ENCODE measurements at regions not wholly inside any gene's neighbourhood (a gene's known extent, or its start where the extent isn't known, plus 50 kb on each side); places are given as distances from the start of the nearest gene placed in this dataset.

DNA sequence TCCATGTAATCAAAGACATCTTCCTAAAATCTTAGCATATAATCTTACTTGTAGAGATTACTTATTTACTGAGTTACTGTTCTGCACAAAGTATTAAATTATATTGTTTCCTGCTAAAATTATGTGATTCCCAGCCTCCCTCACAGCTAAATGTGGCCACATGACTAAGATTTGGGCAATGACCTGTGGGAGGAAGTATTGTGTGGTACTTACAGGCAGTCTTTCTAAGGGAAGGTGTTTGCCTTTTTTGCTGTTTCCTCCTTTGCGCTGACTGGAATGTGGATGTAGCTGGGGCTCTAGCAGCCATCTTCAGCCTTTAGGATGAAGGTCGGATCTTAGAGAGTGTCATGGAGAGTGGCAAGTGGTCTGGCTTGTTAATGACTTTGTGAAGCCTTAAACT, 146.3 kb upstream of the APCDD1 start:
- intact Hi-C loops (cut with DNase I), result no loop called here
- TF ChIP-seq CTCF (IDR thresholded peaks at IDR 0.05), result no peak
- Histone ChIP-seq H3K27me3 (no peaks in the 10 kb centered on the region), H3K4me1 (no peaks in the 10 kb centered on the region), H3K27ac (no peak overlapping the region), H3K36me3 (no peaks in the 10 kb centered on the region), H3K4me3 (no peak overlapping the region), H3K9me3 (no peaks in the 10 kb centered on the region)
- DNase-seq (ENCODE audit: low spot score in 2 of 2), result no peak

DNA sequence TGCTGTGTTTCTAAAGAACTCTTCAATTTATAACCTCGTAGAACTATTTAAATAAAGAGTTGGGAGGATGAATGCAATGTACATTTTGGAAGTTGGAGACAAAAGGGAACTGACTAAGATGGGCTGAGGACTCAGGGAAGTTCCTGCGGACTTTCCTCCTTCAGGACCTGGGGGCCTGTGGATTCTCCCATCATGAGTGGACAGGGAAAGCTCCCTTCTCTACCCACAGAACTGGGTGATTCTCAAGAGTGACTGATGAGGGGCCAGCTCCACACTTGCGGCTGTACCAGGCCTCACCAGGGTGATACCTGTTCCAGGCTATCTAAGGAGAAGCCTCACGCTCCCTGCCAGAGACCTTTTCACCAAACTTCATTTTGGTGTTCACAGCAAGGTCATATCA, 143.8 kb upstream of the APCDD1 start:
- DNase-seq (ENCODE audit: low spot score in 2 of 2), result no peak
- Histone ChIP-seq H3K4me1 (no peaks in the 10 kb centered on the region), H3K36me3 (no peaks in the 10 kb centered on the region), H3K4me3 (no peak overlapping the region), H3K27me3 (no peaks in the 10 kb centered on the region), H3K27ac (no peak overlapping the region), H3K9me3 (no peaks in the 10 kb centered on the region)
- TF ChIP-seq CTCF (IDR thresholded peaks at IDR 0.05), result no peak
- intact Hi-C loops (cut with DNase I), result no loop called here

DNA sequence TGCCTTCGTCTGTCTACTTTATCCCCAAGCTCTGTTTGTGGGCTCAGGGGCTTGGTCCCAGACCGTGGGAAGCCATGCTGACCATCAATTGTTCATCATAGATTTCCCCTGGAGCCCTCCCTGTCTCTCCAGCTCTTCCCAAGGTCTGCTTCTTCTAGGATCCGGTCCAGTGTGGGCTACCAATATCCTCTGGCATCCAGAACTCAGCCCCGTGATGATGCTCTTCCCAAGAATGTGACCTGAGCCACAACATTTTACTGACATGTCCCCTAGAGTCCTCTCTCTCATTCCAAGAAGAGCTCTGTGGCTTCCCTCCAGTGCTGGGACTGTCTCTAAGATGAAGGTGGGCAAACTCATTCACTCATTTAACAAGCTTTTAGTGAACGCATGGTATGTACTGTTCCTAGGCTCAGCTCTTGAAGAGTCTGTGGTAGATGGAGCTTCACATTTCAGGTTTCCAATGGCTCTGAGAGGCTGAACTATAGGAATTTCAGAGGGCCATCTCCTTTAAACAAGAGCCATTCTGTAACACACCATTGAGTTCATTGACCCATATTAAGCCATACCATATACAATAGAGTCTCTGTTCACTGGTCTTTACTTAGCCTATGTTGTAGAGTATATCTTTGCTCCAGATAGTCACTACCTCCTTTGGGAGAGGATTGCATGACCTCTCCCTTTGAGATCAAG, 142.0 kb upstream of the APCDD1 start:
- H3K4me3 ChIP-seq, result no peak overlapping the region
- intact Hi-C loops (cut with DNase I), result no loop called here
- H3K9me3 ChIP-seq, result no peaks in the 10 kb centered on the region
- H3K27me3 ChIP-seq, result no peaks in the 10 kb centered on the region
- H3K4me1 ChIP-seq, result no peaks in the 10 kb centered on the region
- no peak for TF ChIP-seq CTCF (IDR thresholded peaks at IDR 0.05)
- no peaks in the 10 kb centered on the region for H3K36me3 ChIP-seq
- H3K27ac ChIP-seq, result no peak overlapping the region
- DNase-seq (ENCODE audit: low spot score in 2 of 2), result no peak

GRCh38 chr18:10313016-10313342, 141.5 kb upstream of the APCDD1 start:
- no peak for TF ChIP-seq CTCF (IDR thresholded peaks at IDR 0.05)
- intact Hi-C loops (cut with DNase I), result no loop called here
- H3K27ac ChIP-seq, result no peak overlapping the region
- no peaks in the 10 kb centered on the region for H3K27me3 ChIP-seq
- no peaks in the 10 kb centered on the region for H3K9me3 ChIP-seq
- no peak for DNase-seq (ENCODE audit: low spot score in 2 of 2)
- H3K4me3 ChIP-seq, result no peak overlapping the region
- no peaks in the 10 kb centered on the region for H3K36me3 ChIP-seq
- H3K4me1 ChIP-seq, result no peaks in the 10 kb centered on the region

- intact Hi-C loops (cut with DNase I), result no loop called here
- H3K36me3 ChIP-seq, result no peaks in the 10 kb centered on the region
- no peaks in the 10 kb centered on the region for H3K9me3 ChIP-seq
- H3K4me3 ChIP-seq, result no peak overlapping the region
- H3K4me1 ChIP-seq, result no peaks in the 10 kb centered on the region
- no peak for DNase-seq (ENCODE audit: low spot score in 2 of 2)
- TF ChIP-seq CTCF (IDR thresholded peaks at IDR 0.05), result no peak
- H3K27me3 ChIP-seq, result no peaks in the 10 kb centered on the region
- no peak overlapping the region for H3K27ac ChIP-seq
Observed at GRCh38 chr18:10314066-10314465, 140.4 kb upstream of the APCDD1 start.

DNA sequence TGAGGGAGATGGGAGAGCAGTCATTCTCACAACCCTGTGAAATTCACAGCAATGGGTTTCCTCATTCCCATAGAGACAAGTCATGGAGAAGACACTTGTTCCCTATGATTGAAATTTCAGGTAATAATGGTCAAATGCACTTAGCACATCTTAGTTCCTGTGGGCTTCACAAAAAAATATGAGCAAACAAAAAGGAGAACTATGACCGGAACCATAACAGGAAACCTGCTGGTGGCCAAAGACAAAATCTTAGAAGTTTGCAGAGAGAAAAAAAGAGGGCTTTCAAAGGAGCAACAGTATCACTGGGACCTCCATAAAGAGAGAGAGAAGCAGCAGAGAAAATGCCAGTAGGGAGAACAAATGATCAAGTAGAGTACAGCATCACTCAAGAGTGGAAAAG, 138.9 kb upstream of the APCDD1 start:
- no peak for DNase-seq (ENCODE audit: low spot score in 2 of 2)
- no peaks in the 10 kb centered on the region for H3K27me3 ChIP-seq
- H3K27ac ChIP-seq, result no peak overlapping the region
- H3K4me1 ChIP-seq, result no peaks in the 10 kb centered on the region
- H3K36me3 ChIP-seq, result no peaks in the 10 kb centered on the region
- intact Hi-C loops (cut with DNase I), result no loop called here
- TF ChIP-seq CTCF (IDR thresholded peaks at IDR 0.05), result no peak
- H3K4me3 ChIP-seq, result no peak overlapping the region
- H3K9me3 ChIP-seq, result no peaks in the 10 kb centered on the region
